ENCODE measurements at regions not wholly inside any gene's neighbourhood (a gene's known extent, or its start where the extent isn't known, plus 50 kb on each side); places are given as distances from the start of the nearest gene placed in this dataset.
"Not testable (repeated sequence)": the region's sequence is repeated elsewhere in the genome, so short reads cannot be mapped to it uniquely, and the experiment has no call there.

- POLR2A ChIA-PET: no interaction called here
- peaks cover 5% of the 10 kb centered on the region for H3K9me3 ChIP-seq (ENCODE audit: control insufficient read depth, insufficient read depth, low read length)
- CTCF ChIA-PET: no interaction called here
- H3K27ac ChIP-seq (ENCODE audit: low read depth, low read length): no peak overlapping the region
- H3K4me3 ChIP-seq (ENCODE audit: low read depth, low read length): no peak overlapping the region
- TF ChIP-seq CTCF (IDR thresholded peaks at IDR 0.05; ENCODE audit: low read depth, low read length): no peak
- no peak for DNase-seq (ENCODE audit: low read depth, low spot score)
- H3K27me3 ChIP-seq (ENCODE audit: control insufficient read depth, insufficient read depth, low read length): no peaks in the 10 kb centered on the region
These were observed 364.0 kb downstream of the CNTN6 start for GRCh38 chr3:1456781-1457311.

- H3K27ac ChIP-seq (ENCODE audit: low read depth, low read length): no peak overlapping the region
- no peak for TF ChIP-seq CTCF (IDR thresholded peaks at IDR 0.05; ENCODE audit: low read depth, low read length)
- H3K27me3 ChIP-seq (ENCODE audit: control insufficient read depth, insufficient read depth, low read length): no peaks in the 10 kb centered on the region
- no peak overlapping the region for H3K4me3 ChIP-seq (ENCODE audit: low read depth, low read length)
- peaks cover 8% of the 10 kb centered on the region for H3K9me3 ChIP-seq (ENCODE audit: control insufficient read depth, insufficient read depth, low read length)
- CTCF ChIA-PET: no interaction called here
- DNase-seq (ENCODE audit: low read depth, low spot score): no peak
- POLR2A ChIA-PET: no interaction called here
These were observed 369.5 kb downstream of the CNTN6 start for GRCh38 chr3:1462371-1462770.

GRCh38 chr3:1462856-1463450 is 370.1 kb downstream of the CNTN6 start:
- no peak for DNase-seq (ENCODE audit: low read depth, low spot score)
- peaks cover 12% of the 10 kb centered on the region for H3K9me3 ChIP-seq (ENCODE audit: control insufficient read depth, insufficient read depth, low read length)
- H3K27ac ChIP-seq (ENCODE audit: low read depth, low read length): no peak overlapping the region
- no peak for TF ChIP-seq CTCF (IDR thresholded peaks at IDR 0.05; ENCODE audit: low read depth, low read length)
- CTCF ChIA-PET: no interaction called here
- POLR2A ChIA-PET: no interaction called here
- H3K4me3 ChIP-seq (ENCODE audit: low read depth, low read length): no peak overlapping the region
- H3K27me3 ChIP-seq (ENCODE audit: control insufficient read depth, insufficient read depth, low read length): no peaks in the 10 kb centered on the region

- CTCF ChIA-PET; DNase-seq (ENCODE audit: low read depth, low spot score); H3K27me3 ChIP-seq (ENCODE audit: control insufficient read depth, insufficient read depth, low read length); POLR2A ChIA-PET; H3K4me3 ChIP-seq (ENCODE audit: low read depth, low read length); H3K27ac ChIP-seq (ENCODE audit: low read depth, low read length): not testable (repeated sequence)
- H3K9me3 ChIP-seq (ENCODE audit: control insufficient read depth, insufficient read depth, low read length): peaks cover 12% of the 10 kb centered on the region
These were observed 372.3 kb downstream of the CNTN6 start for GRCh38 chr3:1465091-1465490.

GRCh38 chr3:1468145-1468544 is 375.3 kb downstream of the CNTN6 start:
- ChIA-PET POLR2A (no interaction called here), CTCF (no interaction called here)
- no peak overlapping the region for H3K4me3 ChIP-seq (ENCODE audit: low read depth, low read length)
- H3K27ac ChIP-seq (ENCODE audit: low read depth, low read length): no peak overlapping the region
- peaks cover 15% of the 10 kb centered on the region for H3K9me3 ChIP-seq (ENCODE audit: control insufficient read depth, insufficient read depth, low read length)
- no peak for TF ChIP-seq CTCF (IDR thresholded peaks at IDR 0.05; ENCODE audit: low read depth, low read length)
- DNase-seq (ENCODE audit: low read depth, low spot score): no peak
- no peaks in the 10 kb centered on the region for H3K27me3 ChIP-seq (ENCODE audit: control insufficient read depth, insufficient read depth, low read length)
